AG09309 (cell line): ENCODE measurements at regions not wholly inside any gene's neighbourhood (a gene's known extent, or its start where the extent isn't known, plus 50 kb on each side); places are given as distances from the start of the nearest gene placed in this dataset.

Source experiments
- DNase-seq: peaks from one replicate; pipeline ENCODE4 v3.0.0-alpha.2; 2010; ENCODE audit warnings: low read depth
- H3K4me3 ChIP-seq: 2 replicates; pipeline ENCODE4 v1.5.1; 2011; ENCODE audit warnings: mild to moderate bottlenecking, low read depth, low read length, moderate library complexity; ENCODE audit not compliant: control insufficient read depth
- CTCF ChIP-seq: IDR thresholded peaks from 2 replicates; pipeline ENCODE4 v1.5.1; 2011; ENCODE audit warnings: mild to moderate bottlenecking, low read depth, low read length, inconsistent platforms; ENCODE audit not compliant: insufficient read depth, control insufficient read depth; ENCODE audit errors: missing control alignments

DNA sequence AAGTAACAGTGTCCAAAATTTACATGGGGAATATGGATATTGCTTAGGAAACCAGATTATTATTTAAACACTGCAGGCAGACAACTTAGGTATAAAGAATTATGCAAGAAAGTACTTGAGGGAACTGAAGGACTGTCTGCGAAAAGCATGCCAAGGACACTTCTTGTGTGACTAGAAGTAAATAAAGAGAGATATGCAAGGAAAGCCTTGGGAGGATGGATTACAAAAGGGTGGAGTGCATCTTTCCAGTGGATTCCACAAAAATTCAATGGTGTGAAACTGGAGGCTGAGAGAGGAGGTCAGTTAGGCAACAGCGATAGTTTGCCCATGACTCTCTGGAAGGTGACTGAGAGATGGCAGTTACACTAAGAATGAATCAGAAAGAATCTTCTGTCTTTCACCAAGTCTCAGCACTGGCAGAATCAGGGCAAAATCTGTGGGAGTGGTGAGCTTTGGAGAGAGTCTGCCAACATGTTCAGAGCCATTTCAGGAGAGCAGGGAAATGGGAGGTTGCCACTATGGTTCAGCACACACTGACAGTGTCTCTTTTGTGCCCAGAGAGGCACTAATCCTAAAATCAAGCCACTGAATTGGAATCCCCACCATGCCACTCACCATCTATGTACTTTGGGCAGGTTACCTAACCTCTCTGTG is 331.6 kb downstream of the BMPER start:
- no peak overlapping the region for H3K4me3 ChIP-seq
- no peak for DNase-seq
- TF ChIP-seq CTCF, result no peak

- no peak overlapping the region for H3K4me3 ChIP-seq
- no peak for DNase-seq
- no peak for TF ChIP-seq CTCF
Measured at GRCh38 chr7:34237493-34237849, 332.1 kb downstream of the BMPER start.

DNA sequence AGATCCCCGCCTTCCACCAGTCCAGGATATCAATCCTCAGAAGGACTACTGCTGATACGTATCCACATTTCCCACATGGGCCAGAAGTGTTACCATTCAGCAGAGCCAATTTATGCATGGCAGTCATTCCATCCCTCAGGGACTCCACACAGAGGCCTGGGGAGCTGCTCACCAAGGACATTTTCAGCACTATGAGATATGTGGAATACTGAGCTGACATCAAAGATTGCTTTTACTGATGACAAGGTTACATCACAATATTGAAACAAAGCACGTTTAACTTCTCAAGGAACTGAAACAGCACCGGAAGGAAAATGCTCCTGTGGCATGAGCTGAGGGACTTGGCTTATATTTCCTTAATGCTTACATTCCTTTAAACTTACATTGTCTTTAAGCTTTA is 335.1 kb downstream of the BMPER start:
- no peak overlapping the region for H3K4me3 ChIP-seq
- no peak for TF ChIP-seq CTCF
- no peak for DNase-seq

DNA sequence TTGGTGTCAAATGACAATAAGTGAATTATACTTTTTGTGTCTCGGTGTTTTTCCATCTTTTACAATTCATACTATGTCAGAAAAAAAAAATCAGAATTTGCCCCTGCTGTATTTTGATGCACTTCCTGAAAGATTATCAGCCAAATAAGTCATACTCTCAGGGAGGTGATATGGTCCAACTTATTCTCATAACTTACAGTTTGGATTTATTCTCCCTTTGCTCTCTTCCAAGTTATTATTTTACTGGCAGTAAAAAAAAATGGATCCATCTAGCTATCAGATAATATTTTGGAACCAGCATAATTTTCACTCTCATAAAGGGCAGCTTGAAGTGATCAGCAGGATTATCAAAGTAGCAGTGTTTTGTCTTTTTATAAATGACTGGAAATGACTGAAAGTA is 337.1 kb downstream of the BMPER start:
- DNase-seq, result no peak
- TF ChIP-seq CTCF, result no peak
- no peak overlapping the region for H3K4me3 ChIP-seq

DNA sequence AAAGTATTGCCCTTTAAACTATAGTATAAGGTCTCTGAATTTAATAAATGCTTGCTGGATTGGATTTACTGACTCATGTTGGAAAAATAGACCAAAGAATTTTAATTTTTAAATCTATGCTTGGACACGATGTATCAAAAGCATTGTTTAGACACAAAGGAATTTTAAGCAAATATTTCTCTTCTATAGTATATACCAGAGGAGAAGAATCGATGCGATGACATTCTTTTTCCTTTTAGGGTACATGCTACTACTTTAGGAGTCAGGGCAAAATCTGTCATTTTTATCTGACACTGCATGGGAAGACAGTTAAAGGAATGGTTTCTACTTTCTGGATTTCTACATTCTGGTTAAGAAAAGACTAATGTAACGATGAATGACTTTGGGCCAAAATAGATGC is 339.9 kb downstream of the BMPER start:
- TF ChIP-seq CTCF, result no peak
- DNase-seq, result no peak
- no peak overlapping the region for H3K4me3 ChIP-seq

GRCh38 chr7:34247468-34247867 is 342.1 kb downstream of the BMPER start:
- no peak for DNase-seq
- no peak overlapping the region for H3K4me3 ChIP-seq
- no peak for TF ChIP-seq CTCF

GRCh38 chr7:34249192-34249591 is 343.9 kb downstream of the BMPER start:
- no peak for TF ChIP-seq CTCF

More at GRCh38 chr7:34249192-34249591, 343.9 kb downstream of the BMPER start:
- DNase-seq, result no peak
- no peak overlapping the region for H3K4me3 ChIP-seq
